ENCODE measurements at regions not wholly inside any gene's neighbourhood (a gene's known extent, or its start where the extent isn't known, plus 50 kb on each side); places are given as distances from the start of the nearest gene placed in this dataset.

- no peak for TF ChIP-seq CTCF (IDR thresholded peaks at IDR 0.05; ENCODE audit: control insufficient read depth, insufficient read depth, low read depth, low read length, missing control alignments)
- DNase-seq (ENCODE audit: low read depth): no peak
- no peak overlapping the region for H3K4me3 ChIP-seq (ENCODE audit: control insufficient read depth, low read depth, low read length)
These were observed 378.9 kb upstream of the CA10 start for GRCh38 chr17:52537421-52537820.

- no peak for TF ChIP-seq CTCF (IDR thresholded peaks at IDR 0.05; ENCODE audit: control insufficient read depth, insufficient read depth, low read depth, low read length, missing control alignments)
- no peak overlapping the region for H3K4me3 ChIP-seq (ENCODE audit: control insufficient read depth, low read depth, low read length)
- DNase-seq (ENCODE audit: low read depth): no peak
These were observed 378.0 kb upstream of the CA10 start for GRCh38 chr17:52536489-52536888.

GRCh38 chr17:52532373-52532772 is 373.9 kb upstream of the CA10 start:
- no peak for DNase-seq (ENCODE audit: low read depth)
- no peak for TF ChIP-seq CTCF (IDR thresholded peaks at IDR 0.05; ENCODE audit: control insufficient read depth, insufficient read depth, low read depth, low read length, missing control alignments)
- H3K4me3 ChIP-seq (ENCODE audit: control insufficient read depth, low read depth, low read length): no peak overlapping the region

GRCh38 chr17:52524096-52524637 is 365.7 kb upstream of the CA10 start:
- TF ChIP-seq CTCF (IDR thresholded peaks at IDR 0.05; ENCODE audit: control insufficient read depth, insufficient read depth, low read depth, low read length, missing control alignments): no peak
- DNase-seq (ENCODE audit: low read depth): no peak
- H3K4me3 ChIP-seq (ENCODE audit: control insufficient read depth, low read depth, low read length): no peak overlapping the region

GRCh38 chr17:52517176-52517575 is 358.7 kb upstream of the CA10 start:
- no peak overlapping the region for H3K4me3 ChIP-seq (ENCODE audit: control insufficient read depth, low read depth, low read length)
- TF ChIP-seq CTCF (IDR thresholded peaks at IDR 0.05; ENCODE audit: control insufficient read depth, insufficient read depth, low read depth, low read length, missing control alignments): no peak
- DNase-seq (ENCODE audit: low read depth): no peak

GRCh38 chr17:52515927-52516326 is 357.4 kb upstream of the CA10 start:
- TF ChIP-seq CTCF (IDR thresholded peaks at IDR 0.05; ENCODE audit: control insufficient read depth, insufficient read depth, low read depth, low read length, missing control alignments): no peak
- no peak for DNase-seq (ENCODE audit: low read depth)

GRCh38 chr17:52505601-52506000 is 347.1 kb upstream of the CA10 start:
- no peak for TF ChIP-seq CTCF (IDR thresholded peaks at IDR 0.05; ENCODE audit: control insufficient read depth, insufficient read depth, low read depth, low read length, missing control alignments)
- DNase-seq (ENCODE audit: low read depth): no peak

More at GRCh38 chr17:52515927-52516326, 357.4 kb upstream of the CA10 start:
- no peak overlapping the region for H3K4me3 ChIP-seq (ENCODE audit: control insufficient read depth, low read depth, low read length)

More at GRCh38 chr17:52505601-52506000, 347.1 kb upstream of the CA10 start:
- no peak overlapping the region for H3K4me3 ChIP-seq (ENCODE audit: control insufficient read depth, low read depth, low read length)

All from AG09309 (cell line).